Fibroblast of skin of left biceps (primary cell): ENCODE measurements at regions not wholly inside any gene's neighbourhood (a gene's known extent, or its start where the extent isn't known, plus 50 kb on each side); places are given as distances from the start of the nearest gene placed in this dataset.
"Not testable (repeated sequence)": the region's sequence is repeated elsewhere in the genome, so short reads cannot be mapped to it uniquely, and the experiment has no call there.

ENCODE experiments used
- DNase-seq, 2 experiments: peaks; one replicate each; pipeline ENCODE4 v3.0.0-alpha.2; 2013; ENCODE audit warnings: low read depth in 2 of 2

- DNase-seq = no peak
Observed at GRCh38 chr6:141780296-141780695, 352.4 kb upstream of the GJE1 start.

- no peak for DNase-seq
Observed at GRCh38 chr6:141764388-141764787, 368.3 kb upstream of the GJE1 start.

GRCh38 chr6:141758430-141758829 is 374.3 kb upstream of the GJE1 start:
- DNase-seq = no peak

- no peak for DNase-seq
Observed at GRCh38 chr6:141753180-141753579, 379.5 kb upstream of the GJE1 start.

- no peak for DNase-seq
Observed at GRCh38 chr6:141752677-141753076, 380.0 kb upstream of the GJE1 start.

GRCh38 chr6:141746324-141746723 is 386.4 kb upstream of the GJE1 start:
- not testable (repeated sequence) for DNase-seq

GRCh38 chr6:141744971-141745370 is 387.8 kb upstream of the GJE1 start:
- no peak for DNase-seq

GRCh38 chr6:141744194-141744925 is 388.4 kb upstream of the GJE1 start:
- no peak for DNase-seq

- DNase-seq = no peak
Observed at GRCh38 chr6:141736104-141736503, 396.6 kb upstream of the GJE1 start.

- DNase-seq = no peak
Observed at GRCh38 chr6:141735126-141735525, 397.6 kb upstream of the GJE1 start.

GRCh38 chr6:141734071-141734840 is 398.5 kb upstream of the GJE1 start:
- DNase-seq = no peak

GRCh38 chr6:141729146-141729545 is 403.6 kb upstream of the GJE1 start:
- no peak for DNase-seq

- DNase-seq = no peak
Observed at GRCh38 chr6:141728330-141728729, 404.4 kb upstream of the GJE1 start.

GRCh38 chr6:141726248-141726647 is 406.5 kb upstream of the GJE1 start:
- no peak for DNase-seq

- DNase-seq = no peak
Observed at GRCh38 chr6:141724731-141725130, 408.0 kb upstream of the GJE1 start.

- no peak for DNase-seq
Observed at GRCh38 chr6:141719476-141719875, 413.2 kb upstream of the GJE1 start.

- no peak for DNase-seq
Observed at GRCh38 chr6:141705431-141705830, 427.3 kb upstream of the GJE1 start.

- no peak for DNase-seq
Observed at GRCh38 chr6:141704151-141704550, 428.6 kb upstream of the GJE1 start.

GRCh38 chr6:141701732-141702131 is 431.0 kb upstream of the GJE1 start:
- DNase-seq = no peak

GRCh38 chr6:141700819-141701218 is 431.9 kb upstream of the GJE1 start:
- no peak for DNase-seq

- DNase-seq = no peak
Observed at GRCh38 chr6:141688916-141689315, 443.8 kb upstream of the GJE1 start.

GRCh38 chr6:141685416-141685815 is 447.3 kb upstream of the GJE1 start:
- DNase-seq = no peak

- DNase-seq = no peak
Observed at GRCh38 chr6:141682391-141682790, 450.3 kb upstream of the GJE1 start.
